Right lobe of liver (tissue), 6 donors: ENCODE measurements at regions not wholly inside any gene's neighbourhood (a gene's known extent, or its start where the extent isn't known, plus 50 kb on each side); places are given as distances from the start of the nearest gene placed in this dataset.

Source experiments
- ATAC-seq, 4 donors: fragments of 200-7000 bp; cut with Tn5 transposase; one replicate each; pipeline ENCODE4 v1.9.1; 2020; ENCODE audit warnings: mild to moderate bottlenecking in 4 of 4, moderate library complexity in 4 of 4
- DNase-seq, 3 donors: peaks; one replicate each; pipeline ENCODE4 v3.0.0-alpha.2; 2020
- H3K27ac ChIP-seq, 3 donors: fragments of 200-600 bp; one replicate each; pipeline ENCODE4 v1.8.0; 2022
- H3K27me3 ChIP-seq, 2 donors: fragments of 200-600 bp; one replicate each; pipeline ENCODE4 v1.8.0; 2022
- H3K36me3 ChIP-seq, 4 donors: fragments of 200-600 bp; sonication (generic) in 1 of 4; one replicate each; pipeline versions ENCODE4 v1.5.1 to v1.8.0; 2017 to 2022; ENCODE audit warnings: control low read depth in 1 of 4
- H3K4me1 ChIP-seq, 4 donors: fragments of 200-600 bp; sonication (generic) in 1 of 4; one replicate each; pipeline versions ENCODE4 v1.5.1 to v1.8.0; 2017 to 2022; ENCODE audit warnings: control low read depth in 1 of 4
- H3K4me3 ChIP-seq, 3 donors: fragments of 200-600 bp; one replicate each; pipeline ENCODE4 v1.8.0; 2022
- H3K9me3 ChIP-seq, 4 donors: fragments of 200-600 bp; sonication (generic) in 1 of 4; one replicate each; pipeline versions ENCODE4 v1.5.1 to v1.8.0; 2017 to 2022; ENCODE audit warnings: control low read depth in 1 of 4
- POLR2A ChIP-seq: fragments of 450-650 bp; IDR thresholded peaks from one replicate; pipeline ENCODE4 v1.6.1; 2017; ENCODE audit warnings: antibody characterized with exemption, mild to moderate bottlenecking
- WGBS: methylation state at CpG from one replicate; pipeline ENCODE4 v1.1.6; 2018; ENCODE audit warnings: low coverage, low lambda C conversion rate; ENCODE audit not compliant: insufficient coverage; ENCODE audit errors: missing lambda C conversion rate; 5-methylcytosine and 5-hydroxymethylcytosine counted together
- intact Hi-C, 2 donors: fragments of 100-400 bp; cut with DNase I; formaldehyde crosslinking; loops; one replicate each; pipeline versions ENCODE4 v1.11.2 to v1.14.1; 2022
- TF ChIP-seq, protein P1 (sequence below), 4 donors: fragments of 200-600 bp in 3 of 4; fragments of 450-650 bp in 1 of 4; IDR thresholded peaks; one replicate each; pipeline versions ENCODE4 v1.5.1 to v1.8.0; 2016 to 2022; ENCODE audit warnings: antibody characterized with exemption in 4 of 4, mild to moderate bottlenecking in 2 of 4
- donor health status: DM: no; HTN: yes; CAD: no.
- donor health status: DM: no; HTN: no; CAD: no.
- donor health status: DM: no; HTN: no; CAD: no.
- donor health status: DM: no; HTN: yes; CAD: no.
- donor health status: DM: no; HTN: yes; CAD: no.

DNA sequence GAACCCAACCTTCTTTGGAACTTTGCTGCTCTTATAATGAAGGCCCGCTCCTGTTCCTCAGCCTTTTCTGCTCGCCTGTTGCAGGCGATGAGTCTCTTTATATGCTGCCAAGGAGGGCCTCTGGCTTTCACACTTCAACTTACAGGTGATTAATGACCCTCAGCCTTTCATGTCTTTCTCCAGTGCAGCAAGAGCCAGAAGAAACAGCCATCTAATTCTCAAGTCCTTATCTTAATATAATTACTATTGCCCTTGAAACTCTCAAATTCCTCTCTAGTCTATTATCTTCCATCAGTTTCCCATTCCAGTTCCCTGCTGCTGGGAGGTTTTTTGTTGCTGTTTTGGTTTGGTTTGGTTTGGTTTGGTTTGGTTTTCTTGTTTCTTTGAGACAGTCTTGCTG, 121.8 kb upstream of the MED13 start:
- no peak overlapping the region for H3K4me3 ChIP-seq

DNA sequence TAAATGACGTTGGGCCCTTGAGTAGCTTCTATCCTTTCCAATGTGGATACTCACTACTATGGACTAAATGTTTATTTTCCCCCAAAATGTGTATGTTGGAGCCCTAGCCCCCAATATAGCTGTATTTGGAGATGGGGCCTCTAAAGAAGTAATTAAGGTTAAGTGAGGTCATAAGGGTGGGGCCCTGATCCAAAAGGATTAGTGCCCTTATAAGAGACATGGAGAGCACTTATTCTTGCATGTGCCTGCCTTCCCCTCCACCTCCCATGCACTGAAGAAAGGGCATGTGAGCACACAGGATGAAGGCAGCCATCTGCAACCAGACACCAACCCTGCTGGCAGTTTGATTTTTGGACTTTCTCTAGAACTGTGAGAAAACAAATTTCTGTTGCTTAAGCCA, 115.7 kb upstream of the MED13 start:
- Histone ChIP-seq H3K27ac (no peak overlapping the region), H3K27me3 (no peaks in the 10 kb centered on the region), H3K4me3 (no peak overlapping the region), H3K4me1 (no peaks in the 10 kb centered on the region), H3K36me3 (no peaks in the 10 kb centered on the region), H3K9me3 (no peaks in the 10 kb centered on the region)
- TF ChIP-seq POLR2A, result no peak
- TF ChIP-seq, protein P1, sequence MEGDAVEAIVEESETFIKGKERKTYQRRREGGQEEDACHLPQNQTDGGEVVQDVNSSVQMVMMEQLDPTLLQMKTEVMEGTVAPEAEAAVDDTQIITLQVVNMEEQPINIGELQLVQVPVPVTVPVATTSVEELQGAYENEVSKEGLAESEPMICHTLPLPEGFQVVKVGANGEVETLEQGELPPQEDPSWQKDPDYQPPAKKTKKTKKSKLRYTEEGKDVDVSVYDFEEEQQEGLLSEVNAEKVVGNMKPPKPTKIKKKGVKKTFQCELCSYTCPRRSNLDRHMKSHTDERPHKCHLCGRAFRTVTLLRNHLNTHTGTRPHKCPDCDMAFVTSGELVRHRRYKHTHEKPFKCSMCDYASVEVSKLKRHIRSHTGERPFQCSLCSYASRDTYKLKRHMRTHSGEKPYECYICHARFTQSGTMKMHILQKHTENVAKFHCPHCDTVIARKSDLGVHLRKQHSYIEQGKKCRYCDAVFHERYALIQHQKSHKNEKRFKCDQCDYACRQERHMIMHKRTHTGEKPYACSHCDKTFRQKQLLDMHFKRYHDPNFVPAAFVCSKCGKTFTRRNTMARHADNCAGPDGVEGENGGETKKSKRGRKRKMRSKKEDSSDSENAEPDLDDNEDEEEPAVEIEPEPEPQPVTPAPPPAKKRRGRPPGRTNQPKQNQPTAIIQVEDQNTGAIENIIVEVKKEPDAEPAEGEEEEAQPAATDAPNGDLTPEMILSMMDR (IDR thresholded peaks at IDR 0.05), result no peak
- no peak for DNase-seq
- intact Hi-C loops, result no loop called here
- WGBS, result 63% methylated on average over 1 of the region's 1 CpG
- ATAC-seq, result no peak

More for the DNA sequence above, 121.8 kb upstream of the MED13 start:
- Histone ChIP-seq H3K4me1 (no peaks in the 10 kb centered on the region), H3K36me3 (no peaks in the 10 kb centered on the region), H3K9me3 (no peaks in the 10 kb centered on the region), H3K27me3 (no peaks in the 10 kb centered on the region), H3K27ac (no peak overlapping the region)
- intact Hi-C loops, result no loop called here
- TF ChIP-seq POLR2A, result no peak
- TF ChIP-seq, protein P1 (IDR thresholded peaks at IDR 0.05), result no peak
- no peak for ATAC-seq
- DNase-seq, result no peak
- 96% methylated on average over 3 of the region's 3 CpGs for WGBS

DNA sequence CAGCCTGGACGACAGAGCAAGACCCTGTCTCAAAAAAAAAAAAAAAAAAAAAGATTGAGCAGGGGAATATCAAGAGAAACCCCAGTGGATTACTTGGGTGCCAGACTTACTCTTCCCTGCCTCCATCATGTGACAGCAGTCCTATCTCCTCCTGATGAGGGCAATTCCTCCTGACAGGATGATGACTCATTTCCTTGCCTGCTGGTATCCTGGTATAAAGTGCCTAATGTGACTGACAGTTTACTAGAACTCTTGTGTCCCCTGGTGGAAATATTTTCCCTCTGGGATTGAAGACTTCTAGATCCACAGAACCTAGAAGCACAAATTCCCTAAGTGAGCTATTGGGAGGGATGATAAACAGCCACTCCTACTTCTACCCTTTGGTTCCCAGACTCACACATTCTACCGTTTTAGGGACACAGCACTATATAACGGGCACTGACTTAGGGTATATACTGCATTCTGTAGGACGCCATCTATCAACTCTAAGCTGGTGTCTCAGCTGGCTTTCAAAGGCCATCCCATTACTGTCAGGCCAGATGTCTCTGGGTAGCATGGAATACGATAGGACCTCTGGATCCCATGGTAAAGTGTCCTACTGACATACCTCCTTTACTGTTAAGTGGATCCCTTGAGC, 114.6 kb upstream of the MED13 start:
- Histone ChIP-seq H3K36me3 (no peaks in the 10 kb centered on the region), H3K9me3 (no peaks in the 10 kb centered on the region), H3K4me3 (no peak overlapping the region), H3K4me1 (no peaks in the 10 kb centered on the region), H3K27ac (no peak overlapping the region), H3K27me3 (no peaks in the 10 kb centered on the region)
- 47% methylated on average over 4 of the region's 5 CpGs for WGBS
- intact Hi-C loops, result no loop called here
- ATAC-seq, result peak in 2 of 4 donors; percentile 15 to 38
- DNase-seq, result no peak
- no peak for TF ChIP-seq POLR2A
- TF ChIP-seq, protein P1 (IDR thresholded peaks at IDR 0.05), result no peak

DNA sequence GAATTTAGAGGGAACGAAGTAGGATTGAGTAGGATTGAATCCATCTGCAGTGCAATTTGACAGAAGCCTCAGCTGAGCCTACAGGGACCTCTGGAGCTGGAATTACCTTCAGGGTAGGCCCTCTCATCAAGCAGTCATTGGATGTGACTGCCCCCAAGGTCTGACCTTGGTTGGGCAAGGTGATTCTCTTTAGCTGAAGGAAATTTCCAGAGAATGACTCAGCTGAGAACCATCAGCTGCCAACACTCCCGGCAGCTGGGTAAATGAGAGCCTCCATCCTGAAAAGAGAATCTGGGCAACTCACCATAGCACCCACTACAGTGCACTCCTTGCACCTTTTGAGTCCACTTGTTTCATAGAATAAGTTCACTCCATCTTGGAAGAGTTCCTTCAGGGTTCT, 113.5 kb upstream of the MED13 start:
- no peak for ATAC-seq
- Histone ChIP-seq H3K4me1 (no peaks in the 10 kb centered on the region), H3K36me3 (no peaks in the 10 kb centered on the region), H3K9me3 (no peaks in the 10 kb centered on the region), H3K4me3 (no peak overlapping the region), H3K27me3 (no peaks in the 10 kb centered on the region), H3K27ac (no peak overlapping the region)
- WGBS, result 67% methylated on average over 1 of the region's 2 CpGs
- TF ChIP-seq POLR2A, result no peak
- TF ChIP-seq, protein P1 (IDR thresholded peaks at IDR 0.05), result no peak
- intact Hi-C loops, result no loop called here
- DNase-seq, result no peak
